ENCODE measurements at regions not wholly inside any gene's neighbourhood (a gene's known extent, or its start where the extent isn't known, plus 50 kb on each side); places are given as distances from the start of the nearest gene placed in this dataset.

GRCh38 chr15:85943791-85944190 is 135.9 kb upstream of the AGBL1 start:
- DNase-seq, result no peak

GRCh38 chr15:85947021-85947420 is 132.7 kb upstream of the AGBL1 start:
- no peak for DNase-seq

GRCh38 chr15:85947936-85948335 is 131.7 kb upstream of the AGBL1 start:
- DNase-seq, result no peak

GRCh38 chr15:85950101-85950500 is 129.6 kb upstream of the AGBL1 start:
- DNase-seq, result no peak

- DNase-seq, result no peak
Observed at GRCh38 chr15:85954586-85954985, 125.1 kb upstream of the AGBL1 start.

GRCh38 chr15:85955501-85956391 is 123.9 kb upstream of the AGBL1 start:
- DNase-seq, result no peak

- no peak for DNase-seq
Observed at GRCh38 chr15:85956532-85957275, 123.0 kb upstream of the AGBL1 start.

- DNase-seq, result no peak
Observed at GRCh38 chr15:85959611-85960010, 120.1 kb upstream of the AGBL1 start.

GRCh38 chr15:85960381-85960780 is 119.3 kb upstream of the AGBL1 start:
- DNase-seq, result no peak

GRCh38 chr15:85961821-85962220 is 117.8 kb upstream of the AGBL1 start:
- no peak for DNase-seq

GRCh38 chr15:85963262-85963760 is 116.4 kb upstream of the AGBL1 start:
- no peak for DNase-seq

- DNase-seq, result no peak
Observed at GRCh38 chr15:85964471-85964870, 115.2 kb upstream of the AGBL1 start.

- no peak for DNase-seq
Observed at GRCh38 chr15:85967553-85967952, 112.1 kb upstream of the AGBL1 start.

GRCh38 chr15:85972805-85973540 is 106.7 kb upstream of the AGBL1 start:
- DNase-seq, result no peak

GRCh38 chr15:85973584-85974347 is 105.9 kb upstream of the AGBL1 start:
- no peak for DNase-seq

- DNase-seq, result no peak
Observed at GRCh38 chr15:85974348-85974705, 105.3 kb upstream of the AGBL1 start.

- no peak for DNase-seq
Observed at GRCh38 chr15:85974742-85975141, 104.9 kb upstream of the AGBL1 start.

- no peak for DNase-seq
Observed at GRCh38 chr15:85976102-85976501, 103.6 kb upstream of the AGBL1 start.

- DNase-seq, result no peak
Observed at GRCh38 chr15:85976986-85977385, 102.7 kb upstream of the AGBL1 start.

- DNase-seq, result no peak
Observed at GRCh38 chr15:85977586-85977985, 102.1 kb upstream of the AGBL1 start.

- DNase-seq, result no peak
Observed at GRCh38 chr15:85979929-85980328, 99.7 kb upstream of the AGBL1 start.

- no peak for DNase-seq
Observed at GRCh38 chr15:85980946-85981345, 98.7 kb upstream of the AGBL1 start.

- no peak for DNase-seq
Observed at GRCh38 chr15:85984241-85984640, 95.4 kb upstream of the AGBL1 start.
